HepG2 (cell line): ENCODE measurements at regions not wholly inside any gene's neighbourhood (a gene's known extent, or its start where the extent isn't known, plus 50 kb on each side); places are given as distances from the start of the nearest gene placed in this dataset.

ENCODE experiments used
- ATRX ChIP-seq: sonication (generic); formaldehyde crosslinking; IDR thresholded peaks from 2 replicates; pipeline ENCODE4 v1.4.0; 2020; ENCODE audit warnings: missing genetic modification reagents, borderline replicate concordance
- CBX5 ChIP-seq: sonication (generic); formaldehyde crosslinking; IDR thresholded peaks from 2 replicates; pipeline ENCODE4 v1.4.0; 2020; ENCODE audit warnings: missing genetic modification reagents, borderline replicate concordance
- CREB1 ChIP-seq, 2 experiments: fragments of 450-650 bp in 1 of 2; IDR thresholded peaks; 2 replicates each; pipeline ENCODE4 v1.6.1; 2016 to 2017; ENCODE audit warnings: control low read depth in 1 of 2, mild to moderate bottlenecking in 1 of 2, missing compliant biosample characterization in 1 of 2, missing genetic modification characterization in 1 of 2
- FOXP1 ChIP-seq, 2 experiments: fragments of 450-650 bp in 1 of 2; IDR thresholded peaks; 2 replicates each; pipeline ENCODE4 v1.6.1; 2017 to 2018; ENCODE audit warnings: antibody characterized with exemption in 1 of 2
- HNF4A ChIP-seq: sonication (generic); formaldehyde crosslinking; IDR thresholded peaks from 2 replicates; pipeline ENCODE4 v1.4.0; 2020; ENCODE audit warnings: missing genetic modification reagents
- KAT7 ChIP-seq: IDR thresholded peaks from 2 replicates; pipeline ENCODE4 v1.6.1; 2018; ENCODE audit warnings: borderline replicate concordance, missing compliant biosample characterization
- KDM6A ChIP-seq: IDR thresholded peaks from 2 replicates; pipeline ENCODE4 v1.6.1; 2016; ENCODE audit warnings: low read depth
- PAWR ChIP-seq: sonication (generic); formaldehyde crosslinking; IDR thresholded peaks from 2 replicates; pipeline ENCODE4 v1.4.0; 2020; ENCODE audit warnings: missing genetic modification reagents, mild to moderate bottlenecking, borderline replicate concordance
- RAD21 ChIP-seq: fragments of 450-650 bp; formaldehyde crosslinking; IDR thresholded peaks from 2 replicates; pipeline ENCODE4 v1.5.0; 2020; ENCODE audit warnings: mild to moderate bottlenecking
- SIN3A ChIP-seq: IDR thresholded peaks from 2 replicates; pipeline ENCODE4 v1.6.1; 2011; ENCODE audit warnings: low read depth, mild to moderate bottlenecking, control low read depth, low read length, borderline replicate concordance
- SP4 ChIP-seq: sonication (generic); formaldehyde crosslinking; IDR thresholded peaks from 2 replicates; pipeline ENCODE4 v1.8.1; 2023; ENCODE audit warnings: mild to moderate bottlenecking, missing genetic modification reagents
- SPEN ChIP-seq: sonication (generic); formaldehyde crosslinking; IDR thresholded peaks from 2 replicates; pipeline ENCODE4 v1.5.1; 2020; ENCODE audit warnings: low read depth, mild to moderate bottlenecking, missing genetic modification reagents
- STAT5B ChIP-seq: sonication (generic); formaldehyde crosslinking; IDR thresholded peaks from 2 replicates; pipeline ENCODE4 v1.4.0; 2020; ENCODE audit warnings: missing genetic modification reagents
- ZMAT3 ChIP-seq: sonication (generic); formaldehyde crosslinking; conservative IDR thresholded peaks from 2 replicates; pipeline ENCODE4 v1.7.0; 2021; ENCODE audit warnings: missing genetic modification reagents
- ZNF431 ChIP-seq: sonication (generic); formaldehyde crosslinking; IDR thresholded peaks from 2 replicates; pipeline ENCODE4 v1.9.0; 2022; ENCODE audit warnings: missing genetic modification reagents, low read depth, mild to moderate bottlenecking, borderline replicate concordance
- ZNF792 ChIP-seq: IDR thresholded peaks from 2 replicates; pipeline ENCODE4 v1.6.1; 2016
- TF ChIP-seq, protein P1 (sequence below): IDR thresholded peaks from 2 replicates; pipeline ENCODE4 v1.6.1; 2016; ENCODE audit warnings: low read depth, missing genetic modification reagents, missing compliant biosample characterization
- TF ChIP-seq, protein P2 (sequence below): IDR thresholded peaks from 2 replicates; pipeline ENCODE4 v1.6.1; 2016; ENCODE audit warnings: mild to moderate bottlenecking, missing biosample characterization, missing genetic modification reagents
- TF ChIP-seq, protein P3 (sequence below), 2 experiments: sonication (generic) in 1 of 2; formaldehyde crosslinking in 1 of 2; IDR thresholded peaks; 2 replicates each; pipeline versions ENCODE4 v1.4.0 to v1.6.1; 2018 to 2020; ENCODE audit warnings: missing genetic modification reagents in 2 of 2, borderline replicate concordance in 1 of 2, low read depth in 1 of 2, mild to moderate bottlenecking in 1 of 2, missing biosample characterization in 1 of 2
- TF ChIP-seq, protein P4 (sequence below): sonication (generic); formaldehyde crosslinking; IDR thresholded peaks from 2 replicates; pipeline ENCODE4 v1.5.1; 2020; ENCODE audit warnings: mild to moderate bottlenecking, moderate library complexity, missing genetic modification reagents

DNA sequence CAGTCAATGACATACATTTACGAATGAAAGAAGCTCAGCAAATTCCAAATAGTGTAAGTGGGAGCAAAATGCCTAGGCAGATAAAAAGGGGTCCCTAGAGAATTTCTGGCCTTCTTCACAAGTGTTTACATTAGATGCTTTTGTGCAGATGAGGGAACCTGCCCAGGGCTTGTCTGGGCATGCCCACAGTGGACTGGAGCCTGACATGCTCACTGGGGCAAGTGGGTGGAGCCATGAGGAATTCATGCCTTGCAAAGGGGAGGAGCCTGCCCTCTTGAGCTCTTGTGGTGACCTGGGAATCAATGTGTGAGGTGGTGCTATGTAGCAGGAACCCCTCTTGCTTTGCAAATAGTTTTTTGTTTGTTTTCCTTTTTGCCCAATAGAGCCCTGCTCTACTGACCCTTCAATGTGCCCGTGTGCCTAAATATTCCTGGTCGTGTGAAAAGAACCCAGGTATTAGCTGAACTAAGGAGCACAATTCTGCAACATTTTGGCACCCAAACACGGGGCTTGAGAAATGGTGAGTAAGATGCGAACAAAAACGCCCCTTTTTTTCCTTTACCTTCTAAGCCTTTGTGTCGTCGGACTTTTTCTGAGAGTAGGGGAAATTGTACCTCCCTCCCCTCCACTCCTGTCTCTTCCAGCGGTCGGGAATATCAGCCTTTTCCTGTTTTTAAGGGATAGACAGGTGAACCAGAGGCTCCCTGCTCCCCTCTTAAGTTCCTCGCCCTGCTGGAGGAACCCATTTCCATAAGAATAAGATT, 433.8 kb upstream of the CDH9 start (continued):
- TF ChIP-seq, protein P1, sequence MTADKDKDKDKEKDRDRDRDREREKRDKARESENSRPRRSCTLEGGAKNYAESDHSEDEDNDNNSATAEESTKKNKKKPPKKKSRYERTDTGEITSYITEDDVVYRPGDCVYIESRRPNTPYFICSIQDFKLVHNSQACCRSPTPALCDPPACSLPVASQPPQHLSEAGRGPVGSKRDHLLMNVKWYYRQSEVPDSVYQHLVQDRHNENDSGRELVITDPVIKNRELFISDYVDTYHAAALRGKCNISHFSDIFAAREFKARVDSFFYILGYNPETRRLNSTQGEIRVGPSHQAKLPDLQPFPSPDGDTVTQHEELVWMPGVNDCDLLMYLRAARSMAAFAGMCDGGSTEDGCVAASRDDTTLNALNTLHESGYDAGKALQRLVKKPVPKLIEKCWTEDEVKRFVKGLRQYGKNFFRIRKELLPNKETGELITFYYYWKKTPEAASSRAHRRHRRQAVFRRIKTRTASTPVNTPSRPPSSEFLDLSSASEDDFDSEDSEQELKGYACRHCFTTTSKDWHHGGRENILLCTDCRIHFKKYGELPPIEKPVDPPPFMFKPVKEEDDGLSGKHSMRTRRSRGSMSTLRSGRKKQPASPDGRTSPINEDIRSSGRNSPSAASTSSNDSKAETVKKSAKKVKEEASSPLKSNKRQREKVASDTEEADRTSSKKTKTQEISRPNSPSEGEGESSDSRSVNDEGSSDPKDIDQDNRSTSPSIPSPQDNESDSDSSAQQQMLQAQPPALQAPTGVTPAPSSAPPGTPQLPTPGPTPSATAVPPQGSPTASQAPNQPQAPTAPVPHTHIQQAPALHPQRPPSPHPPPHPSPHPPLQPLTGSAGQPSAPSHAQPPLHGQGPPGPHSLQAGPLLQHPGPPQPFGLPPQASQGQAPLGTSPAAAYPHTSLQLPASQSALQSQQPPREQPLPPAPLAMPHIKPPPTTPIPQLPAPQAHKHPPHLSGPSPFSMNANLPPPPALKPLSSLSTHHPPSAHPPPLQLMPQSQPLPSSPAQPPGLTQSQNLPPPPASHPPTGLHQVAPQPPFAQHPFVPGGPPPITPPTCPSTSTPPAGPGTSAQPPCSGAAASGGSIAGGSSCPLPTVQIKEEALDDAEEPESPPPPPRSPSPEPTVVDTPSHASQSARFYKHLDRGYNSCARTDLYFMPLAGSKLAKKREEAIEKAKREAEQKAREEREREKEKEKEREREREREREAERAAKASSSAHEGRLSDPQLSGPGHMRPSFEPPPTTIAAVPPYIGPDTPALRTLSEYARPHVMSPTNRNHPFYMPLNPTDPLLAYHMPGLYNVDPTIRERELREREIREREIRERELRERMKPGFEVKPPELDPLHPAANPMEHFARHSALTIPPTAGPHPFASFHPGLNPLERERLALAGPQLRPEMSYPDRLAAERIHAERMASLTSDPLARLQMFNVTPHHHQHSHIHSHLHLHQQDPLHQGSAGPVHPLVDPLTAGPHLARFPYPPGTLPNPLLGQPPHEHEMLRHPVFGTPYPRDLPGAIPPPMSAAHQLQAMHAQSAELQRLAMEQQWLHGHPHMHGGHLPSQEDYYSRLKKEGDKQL (CRISPR knock-in tag), result peak; percentile 40; the same call in 1 of the 2 replicates
- TF ChIP-seq ZNF792 (CRISPR knock-in tag) (peak; percentile 47; the same call in 1 of the 2 replicates), CBX5 (CRISPR knock-in tag) (peak; percentile 39; the same call in 1 of the 2 replicates), FOXP1 (IDR thresholded peaks at IDR 0.05) (no peak), FOXP1 (CRISPR knock-in tag; IDR thresholded peaks at IDR 0.05) (peak; percentile 47; the same call in 1 of the 2 replicates), CREB1 (IDR thresholded peaks at IDR 0.05) (no peak), CREB1 (CRISPR knock-in tag; IDR thresholded peaks at IDR 0.05) (peak; percentile 45; the same call in 1 of the 2 replicates), ZNF431 (CRISPR knock-in tag) (peak; percentile 54; the same call in 1 of the 2 replicates), RAD21 (CRISPR knock-in tag) (no peak), SIN3A (peak; percentile 76; the same call in 1 of the 2 replicates), PAWR (CRISPR knock-in tag) (no peak), KDM6A (CRISPR knock-in tag) (no peak), STAT5B (no peak), SPEN (CRISPR knock-in tag) (peak; percentile 28; the same call in 1 of the 2 replicates), HNF4A (CRISPR knock-in tag) (peak; percentile 30; the same call in 1 of the 2 replicates), ATRX (no peak), ZMAT3 (CRISPR knock-in tag) (no peak; the same call in 1 of the 2 replicates), KAT7 (peak; percentile 57), SP4 (0 out of 2 replicates have a peak, but pooled peaks have one; percentile 18)
- TF ChIP-seq, protein P2, sequence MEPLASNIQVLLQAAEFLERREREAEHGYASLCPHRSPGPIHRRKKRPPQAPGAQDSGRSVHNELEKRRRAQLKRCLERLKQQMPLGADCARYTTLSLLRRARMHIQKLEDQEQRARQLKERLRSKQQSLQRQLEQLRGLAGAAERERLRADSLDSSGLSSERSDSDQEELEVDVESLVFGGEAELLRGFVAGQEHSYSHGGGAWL, result no peak
- TF ChIP-seq, protein P3, sequence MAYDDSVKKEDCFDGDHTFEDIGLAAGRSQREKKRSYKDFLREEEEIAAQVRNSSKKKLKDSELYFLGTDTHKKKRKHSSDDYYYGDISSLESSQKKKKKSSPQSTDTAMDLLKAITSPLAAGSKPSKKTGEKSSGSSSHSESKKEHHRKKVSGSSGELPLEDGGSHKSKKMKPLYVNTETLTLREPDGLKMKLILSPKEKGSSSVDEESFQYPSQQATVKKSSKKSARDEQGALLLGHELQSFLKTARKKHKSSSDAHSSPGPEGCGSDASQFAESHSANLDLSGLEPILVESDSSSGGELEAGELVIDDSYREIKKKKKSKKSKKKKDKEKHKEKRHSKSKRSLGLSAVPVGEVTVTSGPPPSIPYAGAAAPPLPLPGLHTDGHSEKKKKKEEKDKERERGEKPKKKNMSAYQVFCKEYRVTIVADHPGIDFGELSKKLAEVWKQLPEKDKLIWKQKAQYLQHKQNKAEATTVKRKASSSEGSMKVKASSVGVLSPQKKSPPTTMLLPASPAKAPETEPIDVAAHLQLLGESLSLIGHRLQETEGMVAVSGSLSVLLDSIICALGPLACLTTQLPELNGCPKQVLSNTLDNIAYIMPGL (CRISPR knock-in tag; IDR thresholded peaks at IDR 0.05; ENCODE audit: borderline replicate concordance in 1 of 2, low read depth in 1 of 2), result peak in 1 of 2 experiments; percentile 52; a peak in 1 of 4 replicates
- TF ChIP-seq, protein P4, sequence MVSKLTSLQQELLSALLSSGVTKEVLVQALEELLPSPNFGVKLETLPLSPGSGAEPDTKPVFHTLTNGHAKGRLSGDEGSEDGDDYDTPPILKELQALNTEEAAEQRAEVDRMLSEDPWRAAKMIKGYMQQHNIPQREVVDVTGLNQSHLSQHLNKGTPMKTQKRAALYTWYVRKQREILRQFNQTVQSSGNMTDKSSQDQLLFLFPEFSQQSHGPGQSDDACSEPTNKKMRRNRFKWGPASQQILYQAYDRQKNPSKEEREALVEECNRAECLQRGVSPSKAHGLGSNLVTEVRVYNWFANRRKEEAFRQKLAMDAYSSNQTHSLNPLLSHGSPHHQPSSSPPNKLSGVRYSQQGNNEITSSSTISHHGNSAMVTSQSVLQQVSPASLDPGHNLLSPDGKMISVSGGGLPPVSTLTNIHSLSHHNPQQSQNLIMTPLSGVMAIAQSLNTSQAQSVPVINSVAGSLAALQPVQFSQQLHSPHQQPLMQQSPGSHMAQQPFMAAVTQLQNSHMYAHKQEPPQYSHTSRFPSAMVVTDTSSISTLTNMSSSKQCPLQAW (CRISPR knock-in tag), result peak; percentile 73
